GM21390 (cell line): ENCODE measurements at regions not wholly inside any gene's neighbourhood (a gene's known extent, or its start where the extent isn't known, plus 50 kb on each side); places are given as distances from the start of the nearest gene placed in this dataset.
"Not testable (repeated sequence)": the region's sequence is repeated elsewhere in the genome, so short reads cannot be mapped to it uniquely, and the experiment has no call there.

ENCODE experiments used
- ATAC-seq: cut with Tn5 transposase; IDR thresholded peaks from one replicate; pipeline ENCODE4 v1.9.1; 2021; ENCODE audit not compliant: unreplicated experiment

- not testable (repeated sequence) for ATAC-seq
Measured at GRCh38 chr18:71294201-71294600, 1005.4 kb downstream of the SOCS6 start.

GRCh38 chr18:71293322-71293721 lies 1004.5 kb downstream of the SOCS6 start:
- ATAC-seq: no peak

DNA sequence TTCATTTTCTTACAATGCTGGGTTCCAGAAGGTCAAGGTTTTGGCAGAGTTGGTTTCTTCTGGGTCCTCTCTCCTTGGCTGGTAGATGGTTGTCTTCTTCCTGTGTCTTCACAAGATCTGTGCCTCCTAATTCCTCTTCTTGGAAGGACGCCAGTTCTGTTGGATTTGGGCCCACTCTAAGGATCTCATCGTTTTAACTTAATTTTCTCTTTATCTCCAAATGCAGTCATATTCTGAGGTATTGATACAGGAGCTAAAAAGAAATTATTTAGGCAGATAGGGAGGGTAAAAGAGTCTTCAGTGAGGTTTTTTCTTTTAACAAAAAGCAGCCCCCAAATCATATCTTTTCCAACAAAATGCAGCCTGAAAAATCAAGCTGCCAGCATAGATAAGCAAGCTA lies 998.4 kb downstream of the SOCS6 start:
- ATAC-seq: no peak

- ATAC-seq: no peak
Measured at GRCh38 chr18:71252351-71252865, 963.6 kb downstream of the SOCS6 start.

GRCh38 chr18:71250191-71250590 lies 961.3 kb downstream of the SOCS6 start:
- ATAC-seq: no peak

GRCh38 chr18:71249791-71250190 lies 960.9 kb downstream of the SOCS6 start:
- ATAC-seq: no peak

GRCh38 chr18:71242981-71243380 lies 954.1 kb downstream of the SOCS6 start:
- no peak for ATAC-seq

DNA sequence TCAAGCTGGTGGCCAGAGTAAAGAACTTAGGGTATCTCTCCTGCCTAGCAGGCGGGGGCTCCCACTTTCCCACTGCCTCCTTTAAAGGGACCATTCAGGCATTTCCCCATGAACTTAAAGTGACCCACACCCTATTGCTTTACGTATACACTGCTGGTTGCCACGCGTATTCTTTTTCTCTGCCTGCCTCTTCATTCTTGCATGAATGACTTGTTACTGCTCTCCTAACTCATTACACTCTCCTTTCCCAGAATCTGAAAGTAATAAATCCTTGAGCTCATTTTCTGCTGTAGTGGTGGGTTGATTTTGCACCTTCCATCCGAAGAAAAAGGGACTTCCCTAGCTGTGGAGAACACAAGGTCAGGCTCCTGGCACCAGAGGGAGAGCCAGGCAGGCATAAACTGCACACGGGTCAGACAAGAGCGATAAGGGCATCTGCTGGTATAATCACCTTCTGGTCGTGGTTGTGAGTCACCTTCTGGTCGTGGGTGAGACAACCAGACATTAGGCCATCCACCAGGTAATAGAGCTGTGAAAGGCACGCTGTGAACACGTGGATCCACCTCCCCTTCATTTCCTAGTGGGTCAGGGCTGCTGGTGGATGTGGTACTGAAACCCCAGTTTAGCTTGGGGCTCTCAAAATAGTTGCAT lies 950.3 kb downstream of the SOCS6 start:
- ATAC-seq: no peak

- no peak for ATAC-seq
Measured at GRCh38 chr18:71237641-71238040, 948.8 kb downstream of the SOCS6 start.

- no peak for ATAC-seq
Measured at GRCh38 chr18:71233177-71233576, 944.3 kb downstream of the SOCS6 start.

GRCh38 chr18:71223486-71223885 lies 934.6 kb downstream of the SOCS6 start:
- ATAC-seq: no peak

DNA sequence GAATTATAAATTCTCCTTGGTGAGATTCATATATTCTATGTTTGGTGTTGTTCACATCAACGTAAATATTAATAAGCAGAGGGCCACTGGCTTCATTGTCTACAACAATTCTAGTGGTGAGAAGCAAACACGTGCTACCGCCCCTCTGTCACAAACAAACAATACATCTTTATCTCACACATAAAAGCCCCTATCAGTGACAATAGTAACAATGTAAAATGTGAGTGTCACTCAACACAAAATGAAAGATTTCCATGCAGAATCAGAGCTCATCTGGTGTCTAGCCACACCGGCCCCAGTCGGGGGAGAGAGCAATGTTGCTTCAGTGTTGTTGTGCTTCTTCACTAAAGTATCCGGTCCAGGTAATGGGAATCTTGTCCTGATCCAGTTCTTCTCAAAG lies 932.6 kb downstream of the SOCS6 start:
- no peak for ATAC-seq

- ATAC-seq: not testable (repeated sequence)
Measured at GRCh38 chr18:71212739-71213138, 923.9 kb downstream of the SOCS6 start.

GRCh38 chr18:71212222-71212621 lies 923.4 kb downstream of the SOCS6 start:
- ATAC-seq: no peak

- no peak for ATAC-seq
Measured at GRCh38 chr18:71209944-71210343, 921.1 kb downstream of the SOCS6 start.

DNA sequence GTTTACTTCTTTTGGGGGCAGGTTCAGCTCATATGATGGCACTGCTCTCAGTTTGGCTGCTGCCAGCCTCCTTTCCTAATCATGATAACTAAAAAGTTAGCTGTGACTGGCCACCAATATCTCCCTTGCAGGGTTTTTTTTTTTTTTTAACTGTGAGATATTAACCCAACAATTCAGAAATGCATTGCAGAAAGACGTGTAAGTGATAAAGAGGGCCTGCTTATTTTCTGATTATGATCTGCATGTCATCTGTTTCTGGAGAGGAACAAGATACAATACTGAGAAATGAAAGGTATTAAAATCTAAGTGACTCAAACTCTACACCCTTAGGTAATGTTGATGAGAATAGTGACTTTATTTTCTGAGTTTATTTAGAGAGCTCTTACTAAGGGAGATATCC lies 905.6 kb downstream of the SOCS6 start:
- no peak for ATAC-seq

DNA sequence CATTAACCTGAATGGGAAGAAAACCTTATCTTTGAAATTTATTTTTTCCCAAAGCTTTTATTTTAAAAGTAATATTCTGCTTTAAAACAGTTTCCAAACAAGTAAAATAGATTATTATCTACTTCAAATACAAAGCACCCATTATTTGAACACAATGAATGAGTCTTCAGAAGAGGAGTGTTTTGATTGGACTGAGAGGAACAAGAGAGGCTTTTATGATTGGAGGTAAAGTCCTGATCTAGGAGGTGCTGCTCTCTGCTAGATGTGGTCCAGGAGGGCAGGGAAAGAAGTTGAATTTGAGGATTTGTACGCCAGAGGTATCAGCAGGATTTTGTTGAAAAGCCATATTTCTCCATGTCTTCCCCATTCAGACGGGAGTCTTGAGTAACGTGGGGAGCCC lies 900.7 kb downstream of the SOCS6 start:
- ATAC-seq: no peak

GRCh38 chr18:71168557-71169145 lies 879.8 kb downstream of the SOCS6 start:
- no peak for ATAC-seq

DNA sequence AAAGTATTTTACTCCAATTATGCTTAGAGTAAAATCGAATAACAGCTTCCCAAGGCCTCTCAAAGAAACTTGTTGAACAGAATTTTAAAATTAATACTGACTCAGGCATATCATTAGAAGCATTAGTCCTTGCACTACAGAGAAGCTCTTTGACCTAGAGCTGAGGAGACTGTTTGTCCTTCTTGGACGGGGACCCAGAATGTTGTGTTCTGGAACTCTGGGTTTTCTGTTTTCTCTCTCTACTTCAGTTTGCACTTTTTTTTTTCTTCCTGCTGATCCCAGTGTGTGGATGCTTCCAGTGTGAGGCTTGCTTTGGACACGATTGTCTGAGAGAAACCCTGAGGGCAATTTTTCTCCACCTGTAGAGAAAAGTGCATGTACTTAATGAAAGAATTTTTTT lies 847.6 kb downstream of the SOCS6 start:
- no peak for ATAC-seq

- no peak for ATAC-seq
Measured at GRCh38 chr18:71134122-71134521, 845.3 kb downstream of the SOCS6 start.

DNA sequence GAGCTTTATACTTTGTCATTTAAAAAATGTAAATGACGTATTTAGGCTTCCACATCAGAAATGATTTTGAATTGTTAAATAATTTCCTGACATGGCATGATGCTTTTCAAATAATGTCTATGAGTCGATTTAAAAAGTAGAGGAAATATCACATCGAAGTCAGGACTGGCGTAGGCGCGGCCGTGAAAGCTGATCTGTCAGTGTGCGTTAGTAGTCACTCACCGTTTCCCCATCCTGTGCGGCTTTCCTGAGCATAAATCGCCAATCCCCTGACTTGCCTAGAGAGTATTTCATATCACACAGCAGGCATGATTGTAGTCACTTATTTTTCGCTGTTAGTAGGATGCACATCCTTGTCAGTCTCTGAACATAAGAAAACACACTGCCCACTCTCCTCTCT lies 843.1 kb downstream of the SOCS6 start:
- ATAC-seq: no peak

GRCh38 chr18:71130351-71130750 lies 841.5 kb downstream of the SOCS6 start:
- ATAC-seq: no peak

GRCh38 chr18:71125581-71125980 lies 836.7 kb downstream of the SOCS6 start:
- ATAC-seq: no peak
